Suppressor macrophage treated with lipopolysaccharide for 1 hour (primary cell): ENCODE measurements at regions not wholly inside any gene's neighbourhood (a gene's known extent, or its start where the extent isn't known, plus 50 kb on each side); places are given as distances from the start of the nearest gene placed in this dataset.
"Not testable (repeated sequence)": the region's sequence is repeated elsewhere in the genome, so short reads cannot be mapped to it uniquely, and the experiment has no call there.

Source experiments
- DNase-seq, 3 donors: peaks; one replicate each; pipeline ENCODE4 v3.0.0-alpha.2; 2020 to 2022

DNA sequence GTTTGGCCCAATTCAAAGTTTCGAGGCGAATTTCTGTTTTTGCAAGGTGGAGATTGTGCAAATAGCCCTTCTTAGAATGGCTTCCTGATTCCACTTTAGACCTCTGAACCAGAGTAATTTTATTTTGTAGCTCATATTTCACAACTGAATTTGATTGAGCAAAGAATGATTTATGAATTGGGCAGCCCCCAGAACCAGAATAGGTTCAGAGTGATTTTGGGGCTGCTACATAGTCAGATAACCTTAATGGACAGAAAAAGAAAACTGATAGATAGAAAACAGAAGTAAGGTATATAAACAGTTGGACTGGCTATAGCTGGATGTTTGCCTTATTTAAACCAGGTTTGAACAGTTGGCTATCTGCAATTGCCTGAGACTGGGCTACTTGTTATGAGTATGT lies 156.6 kb downstream of the YIPF5 start:
- no peak for DNase-seq

DNA sequence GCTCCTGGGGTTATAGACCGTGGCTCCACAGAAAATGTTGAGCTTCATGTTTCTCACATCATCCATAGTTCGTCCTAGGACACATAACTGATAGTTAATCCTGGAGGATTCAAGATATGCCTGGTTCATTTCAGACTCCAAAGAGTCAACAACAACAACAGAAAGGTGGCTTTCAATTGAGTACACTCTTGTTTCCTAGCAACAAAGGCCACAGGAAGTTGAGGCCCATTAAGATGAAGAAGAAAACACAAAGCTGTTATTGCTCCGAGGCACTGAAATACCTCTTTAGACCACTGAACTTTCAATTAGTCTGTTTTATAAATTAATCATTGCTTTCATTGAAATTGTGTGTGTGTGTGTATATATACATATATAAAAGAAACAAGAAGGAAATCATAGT lies 154.5 kb downstream of the YIPF5 start:
- DNase-seq: no peak

DNA sequence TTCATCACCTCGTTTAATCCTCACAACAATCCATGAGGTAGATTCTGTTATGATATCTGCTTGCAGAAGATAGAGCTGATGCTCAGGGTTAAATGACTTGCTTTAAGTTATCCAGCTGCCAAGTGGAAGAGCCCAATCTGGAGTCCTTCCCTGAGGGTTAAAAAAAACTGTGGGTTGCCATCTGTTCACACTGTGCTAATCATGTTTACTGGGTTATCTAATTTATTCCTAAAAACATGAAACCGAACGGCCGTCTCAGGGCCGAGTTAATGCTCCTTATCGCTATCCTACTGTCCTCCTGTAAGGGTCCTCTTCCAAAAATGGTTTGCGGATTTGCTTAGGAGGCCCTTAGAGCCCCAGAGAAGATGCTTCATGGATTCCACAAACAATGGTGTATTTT lies 153.3 kb downstream of the YIPF5 start:
- DNase-seq: no peak

DNA sequence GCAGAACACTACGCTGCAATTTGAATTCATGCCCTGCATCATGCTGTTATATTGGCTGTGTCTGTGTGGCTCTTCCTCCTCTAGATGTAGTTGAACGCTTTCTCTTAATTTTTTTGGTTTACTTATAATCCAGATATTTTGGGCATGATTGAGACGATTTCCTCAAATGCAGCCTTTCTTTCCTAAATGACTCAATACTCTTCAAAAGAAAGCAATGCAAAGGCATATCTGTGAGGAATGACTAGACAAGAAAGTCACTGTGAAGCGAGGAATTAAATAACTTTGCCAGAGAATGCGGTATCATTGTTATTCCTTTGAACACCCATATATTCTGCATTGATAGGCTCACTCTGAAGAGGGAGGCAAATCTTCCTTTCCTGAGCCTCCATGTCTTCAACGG lies 152.8 kb downstream of the YIPF5 start:
- DNase-seq: no peak

DNA sequence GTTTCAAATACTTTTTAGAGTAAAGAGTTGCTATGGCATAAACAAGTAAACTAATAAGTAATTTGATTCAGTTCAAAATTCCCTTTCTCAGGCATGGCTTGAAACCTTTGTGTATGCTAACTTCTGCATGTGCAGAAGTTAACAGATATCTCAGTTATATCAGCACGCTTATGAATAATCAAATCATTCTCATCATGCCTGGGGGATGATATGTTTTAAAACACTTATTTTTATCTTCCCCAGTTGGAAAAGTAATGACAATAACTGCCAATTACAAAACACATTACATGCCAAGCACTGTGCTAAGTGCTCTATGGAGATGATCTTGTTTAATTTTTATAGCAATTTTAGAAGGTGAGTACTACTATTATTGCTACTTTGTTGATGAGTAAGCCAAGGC lies 146.4 kb downstream of the YIPF5 start:
- DNase-seq: no peak

DNA sequence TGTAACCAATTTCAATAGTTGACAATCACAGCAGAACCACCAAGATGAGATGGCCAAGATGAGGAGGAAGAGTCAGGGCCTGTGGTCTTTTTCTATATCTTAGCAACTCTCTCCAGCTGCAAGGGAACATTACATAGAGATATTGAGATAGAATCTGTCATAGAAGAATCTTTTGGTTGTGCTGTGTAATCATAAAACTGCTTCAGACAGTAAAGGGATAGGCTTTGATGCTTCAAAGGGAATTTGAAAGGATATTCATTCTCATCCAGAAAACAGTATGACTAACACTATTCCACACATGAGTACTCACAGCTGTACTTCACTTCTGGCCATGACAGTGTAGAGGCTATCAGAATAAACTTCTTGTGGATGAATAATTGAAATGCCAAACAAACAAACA lies 145.9 kb downstream of the YIPF5 start:
- DNase-seq: no peak

DNA sequence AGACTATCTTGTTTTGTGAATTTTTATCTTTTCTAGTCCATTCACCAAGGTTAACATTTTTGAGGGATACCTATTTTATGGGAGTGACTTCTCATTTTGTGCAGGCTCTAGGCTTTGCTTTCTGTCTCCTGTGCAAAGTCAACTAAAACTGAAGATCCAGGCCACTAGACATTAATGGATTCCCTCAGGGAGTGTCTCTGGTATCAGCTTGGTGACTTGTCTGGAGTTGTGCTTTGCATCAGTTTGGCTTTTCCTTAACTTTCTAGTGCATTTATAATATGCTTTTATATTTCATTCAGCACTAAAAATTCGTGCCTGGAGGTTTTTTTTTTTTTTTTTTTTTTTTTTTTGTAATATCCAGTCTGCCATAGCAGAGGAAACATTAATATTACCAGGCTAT lies 144.2 kb downstream of the YIPF5 start:
- DNase-seq: no peak

DNA sequence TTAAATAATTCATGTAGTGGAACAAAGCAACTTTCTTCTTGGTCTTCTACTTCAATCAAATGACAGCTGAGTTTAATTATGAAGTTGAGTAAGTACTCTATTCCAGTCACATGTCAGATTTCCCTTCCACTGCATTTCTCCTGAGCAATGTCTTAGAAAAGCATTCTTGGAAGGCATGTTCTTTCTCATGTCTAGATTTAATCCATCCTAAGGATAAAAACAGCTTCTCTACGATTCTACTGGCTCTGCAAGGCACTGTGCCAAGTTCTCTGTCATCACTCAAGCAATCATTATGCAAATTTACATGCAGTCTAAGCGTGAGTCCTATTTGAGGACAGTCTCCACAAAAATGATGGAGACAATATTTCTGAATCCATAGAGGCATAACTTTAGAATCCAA lies 142.4 kb downstream of the YIPF5 start:
- DNase-seq: no peak

DNA sequence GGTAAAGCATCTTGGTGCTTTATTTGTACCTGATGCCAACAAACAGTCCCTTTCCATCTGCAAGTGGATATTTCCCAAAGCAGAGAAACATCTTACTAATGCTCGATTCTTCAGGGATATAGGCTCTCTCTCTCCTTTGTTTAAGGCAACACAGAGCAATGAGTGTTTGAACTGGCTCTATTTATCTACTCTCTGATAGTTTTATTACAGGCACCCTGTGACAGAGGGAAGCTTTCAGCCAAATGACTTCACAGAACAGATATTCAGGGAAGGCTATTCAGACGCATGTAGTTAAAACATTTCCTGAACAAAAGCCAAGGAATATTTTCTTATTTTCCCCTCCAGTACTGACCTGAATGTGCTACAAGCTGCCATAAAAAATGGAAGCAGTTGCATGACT lies 141.8 kb downstream of the YIPF5 start:
- no peak for DNase-seq

DNA sequence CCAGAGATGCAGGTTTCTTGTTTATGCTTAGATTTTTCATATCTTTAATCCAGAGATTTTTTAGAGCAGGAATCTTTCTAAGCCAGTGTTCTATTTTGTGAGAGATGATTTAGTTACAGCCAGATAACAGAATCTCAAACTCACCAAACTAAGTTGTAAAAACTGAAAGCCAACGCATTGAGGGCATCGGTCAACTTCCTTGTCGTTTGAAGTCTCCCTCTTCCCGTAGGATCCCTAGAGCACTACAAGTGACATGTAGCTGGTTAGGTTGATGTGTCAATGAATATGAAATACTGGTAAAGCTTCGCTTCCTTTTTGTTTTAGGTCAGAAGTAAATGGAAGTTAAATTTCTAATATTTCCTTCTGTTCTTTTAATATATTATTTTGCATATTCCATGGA lies 139.6 kb downstream of the YIPF5 start:
- no peak for DNase-seq

DNA sequence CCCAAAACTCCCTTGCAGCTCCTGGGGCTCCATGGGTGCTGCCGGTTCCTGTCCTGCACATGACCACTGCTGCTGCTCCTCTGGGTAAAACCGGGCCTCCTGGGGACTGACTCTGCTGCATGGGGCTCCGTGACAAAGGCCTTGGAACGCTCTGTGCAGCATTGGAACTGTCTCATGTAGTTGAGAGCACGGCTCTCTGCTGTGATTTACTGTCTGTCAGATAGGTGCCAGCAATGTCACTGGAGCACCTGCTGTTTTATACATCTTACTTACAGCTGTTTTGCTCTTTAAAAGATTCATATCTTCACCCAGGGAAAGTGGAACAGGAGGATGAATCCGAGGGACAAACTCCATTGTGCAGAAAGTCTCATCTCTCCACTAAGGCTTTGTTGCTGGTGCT lies 138.1 kb downstream of the YIPF5 start:
- DNase-seq: no peak

DNA sequence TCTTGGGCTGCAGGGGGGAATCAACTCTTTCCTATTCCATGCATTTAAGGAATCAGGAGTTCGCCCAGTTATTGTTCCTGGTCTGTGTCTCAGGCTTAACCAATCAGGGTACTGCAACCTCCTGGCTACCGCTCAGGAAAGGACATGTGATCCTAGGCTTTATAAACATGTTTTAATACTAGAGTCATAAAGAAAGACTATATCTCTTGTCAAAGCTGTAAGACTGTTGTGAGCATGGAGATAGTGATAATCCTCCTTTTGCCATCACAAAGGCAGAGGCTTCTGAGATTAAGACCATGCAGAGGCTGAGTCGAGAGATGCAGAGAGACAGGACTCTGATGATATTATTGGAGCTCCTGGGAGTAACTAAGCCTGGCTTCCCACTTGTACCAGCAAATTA lies 137.0 kb downstream of the YIPF5 start:
- no peak for DNase-seq

DNA sequence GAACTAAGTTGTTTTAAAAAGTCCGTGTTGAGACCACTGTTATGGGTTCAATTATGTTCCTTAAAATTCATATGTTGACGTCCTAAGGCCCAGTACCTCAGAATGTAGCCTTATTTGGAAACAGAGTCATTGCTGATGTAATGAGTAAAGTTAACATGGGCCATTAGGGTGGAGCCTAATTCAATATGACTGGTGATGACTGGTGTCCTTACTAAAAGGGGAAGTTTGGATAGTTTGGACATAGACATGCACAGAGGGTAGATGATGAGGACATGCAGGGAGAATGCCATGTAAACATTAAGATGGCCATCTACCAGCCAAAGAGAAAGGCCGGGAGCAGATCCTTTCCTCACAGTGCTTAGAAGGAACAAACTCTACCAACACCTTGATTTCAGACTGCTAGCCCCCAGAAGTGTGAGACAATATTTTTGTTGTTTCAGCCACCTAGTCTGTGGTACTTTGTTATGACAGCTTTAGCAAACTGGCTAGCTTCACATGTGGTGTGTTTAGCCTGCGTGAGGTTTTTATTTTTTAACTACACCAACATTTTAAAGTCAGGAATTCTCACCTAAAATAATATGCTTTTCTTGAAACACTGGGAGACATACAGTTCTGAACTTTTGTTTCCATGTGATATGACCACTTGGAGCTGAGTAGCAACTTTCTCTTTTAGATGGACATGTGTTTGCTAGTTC lies 135.3 kb downstream of the YIPF5 start:
- peak in 1 of 3 donors; percentile 5 for DNase-seq

DNA sequence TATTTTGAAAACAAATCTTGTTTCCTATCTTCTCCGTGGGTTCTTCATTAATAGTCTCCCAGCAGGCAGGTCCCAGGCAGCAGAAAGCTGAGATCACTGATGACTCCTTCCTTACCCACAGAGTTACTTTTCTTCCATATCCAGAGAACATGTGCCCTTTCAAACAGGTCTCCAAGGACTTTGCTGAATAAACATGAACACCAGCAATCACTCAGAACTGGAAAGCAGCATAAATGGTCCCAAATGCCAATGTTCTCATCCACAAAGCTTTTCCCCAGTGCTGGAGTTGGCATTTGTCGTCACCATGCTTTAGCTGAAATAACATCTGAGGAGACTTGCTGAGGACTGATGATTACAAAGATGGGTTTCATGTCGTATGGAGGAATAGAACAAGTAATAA lies 134.0 kb downstream of the YIPF5 start:
- no peak for DNase-seq

DNA sequence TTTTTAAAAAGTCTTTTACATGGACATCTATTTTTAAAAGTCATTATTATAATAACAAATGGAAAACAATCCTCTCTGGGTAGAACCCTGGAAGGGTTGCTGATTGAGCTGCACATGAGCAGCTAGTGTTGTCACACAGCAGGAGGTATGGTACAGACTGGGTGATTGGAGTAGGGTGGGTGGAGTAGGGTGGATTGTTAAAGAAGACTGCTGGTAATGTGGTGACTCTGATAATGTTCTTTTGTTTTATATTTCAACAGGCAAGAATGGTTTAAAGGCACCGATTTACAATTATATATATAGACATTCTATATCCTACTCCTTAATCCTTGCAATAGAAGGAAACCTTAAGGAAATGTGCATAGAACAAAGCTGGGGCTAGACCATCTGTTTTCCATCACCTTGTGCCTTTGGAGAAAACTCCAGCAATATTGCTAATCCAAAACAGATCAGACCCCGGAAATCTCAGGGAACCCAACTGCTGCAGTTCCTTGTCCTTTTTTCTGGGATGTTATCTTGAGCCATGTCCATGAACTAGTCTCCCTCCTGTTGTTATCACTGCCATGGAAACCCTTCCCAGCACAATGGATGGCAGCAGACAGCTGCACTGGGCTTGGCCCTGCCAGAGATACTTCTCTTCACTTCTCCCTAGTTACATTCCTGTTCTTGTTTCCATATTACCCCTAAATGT lies 129.7 kb downstream of the YIPF5 start:
- no peak for DNase-seq

DNA sequence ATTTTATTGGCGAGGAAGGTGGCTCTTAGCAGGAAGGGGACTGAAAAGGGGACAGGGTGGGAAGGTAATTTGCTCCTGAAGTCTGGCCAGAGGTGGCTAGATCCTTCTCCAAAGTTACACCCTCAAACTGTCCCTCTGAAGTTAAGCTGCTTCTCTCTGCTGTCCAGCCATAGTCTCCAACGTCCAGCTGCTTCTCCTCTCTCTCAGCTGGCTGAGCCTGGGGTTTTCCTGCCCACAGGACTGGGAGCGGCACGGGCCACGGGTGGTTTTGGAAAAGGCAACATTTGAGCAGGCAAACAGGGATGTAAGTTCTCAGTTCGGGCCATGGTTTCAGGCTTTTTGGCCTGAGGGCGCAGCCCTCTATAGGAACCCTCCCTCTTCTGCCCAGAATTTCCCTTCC lies 128.3 kb downstream of the YIPF5 start:
- DNase-seq: no peak

DNA sequence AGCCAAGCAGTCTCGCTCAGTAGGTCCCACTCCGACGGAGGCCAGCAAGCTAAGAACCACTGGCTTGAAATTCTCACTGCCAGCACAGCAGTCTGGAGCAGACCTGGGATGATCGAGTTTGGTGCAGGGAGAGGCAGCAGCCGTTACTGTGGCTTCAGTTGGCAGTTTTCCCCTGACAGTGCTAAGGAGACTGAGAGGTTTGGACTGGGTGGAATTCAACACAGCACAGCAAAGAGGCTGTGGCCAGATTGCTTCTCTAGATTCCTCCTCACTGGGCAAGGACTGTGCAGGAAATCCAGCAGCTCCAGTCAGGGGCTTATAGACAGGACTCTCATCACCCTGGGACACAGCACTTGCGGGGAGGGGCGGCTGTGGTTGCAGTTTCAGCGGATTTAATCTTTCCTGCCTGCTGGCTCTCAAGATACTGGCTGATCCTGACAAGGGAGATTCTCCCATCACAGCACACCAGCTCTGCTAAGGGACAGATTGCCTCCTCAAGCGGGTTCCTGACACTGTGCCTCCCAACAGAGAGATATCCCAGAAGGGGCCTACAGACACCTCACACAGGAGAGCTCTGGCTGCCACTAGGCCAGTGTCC lies 122.1 kb downstream of the YIPF5 start:
- no peak for DNase-seq

DNA sequence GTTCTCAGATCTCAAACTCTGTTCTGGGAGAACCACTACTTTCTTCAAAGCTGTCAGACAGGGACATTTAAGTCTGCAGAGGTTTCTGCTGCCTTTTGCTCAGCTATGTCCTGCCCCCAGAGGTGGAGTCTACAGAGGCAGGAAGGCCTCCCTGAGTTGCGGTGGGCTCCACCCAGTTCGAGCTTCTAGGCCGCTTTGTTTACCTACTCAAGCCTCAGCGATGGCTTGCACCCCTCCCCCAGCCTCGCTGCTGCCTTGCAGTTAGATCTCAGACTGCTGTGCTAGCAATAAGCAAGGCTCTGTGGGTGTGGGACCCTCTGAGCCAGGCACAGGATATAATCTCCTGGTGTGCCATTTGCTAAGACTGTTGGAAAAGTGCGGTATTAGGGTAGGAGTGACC lies 115.1 kb downstream of the YIPF5 start:
- not testable (repeated sequence) for DNase-seq

DNA sequence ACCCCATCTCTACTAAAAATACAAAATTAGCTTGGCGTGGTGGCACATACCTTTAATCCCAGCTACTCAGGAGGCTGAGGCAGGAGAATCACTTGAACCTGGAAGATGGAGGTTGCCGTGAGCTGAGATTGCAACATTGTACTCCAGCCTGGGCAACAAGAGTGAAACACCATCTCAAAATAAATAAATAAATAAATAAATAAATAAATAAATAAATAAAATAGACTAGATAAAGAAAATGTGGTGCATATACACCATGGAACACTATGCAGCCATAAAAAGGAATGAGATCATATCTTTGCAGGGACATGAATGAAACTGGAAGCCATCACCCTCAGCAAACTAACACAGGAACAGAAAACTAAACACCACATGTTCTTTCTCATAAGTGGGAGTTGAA lies 110.4 kb downstream of the YIPF5 start:
- DNase-seq: not testable (repeated sequence)

DNA sequence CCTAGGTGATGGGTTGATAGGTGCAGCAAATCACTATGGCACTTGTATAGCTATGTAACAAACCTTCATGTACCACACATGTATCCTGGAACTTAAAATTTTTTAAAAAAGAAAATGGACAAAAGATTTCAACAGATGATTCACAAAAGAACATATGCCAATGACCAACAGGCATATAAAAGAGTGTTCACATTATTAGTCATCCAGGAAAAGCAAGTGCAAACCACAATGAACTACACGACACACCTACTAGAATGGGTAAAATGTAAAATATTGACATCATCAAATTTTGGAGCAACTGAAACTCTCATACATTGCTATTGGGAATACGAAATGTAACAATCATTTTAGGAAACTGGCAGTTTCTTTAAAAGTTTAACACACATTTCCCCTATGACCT lies 109.9 kb downstream of the YIPF5 start:
- no peak for DNase-seq

DNA sequence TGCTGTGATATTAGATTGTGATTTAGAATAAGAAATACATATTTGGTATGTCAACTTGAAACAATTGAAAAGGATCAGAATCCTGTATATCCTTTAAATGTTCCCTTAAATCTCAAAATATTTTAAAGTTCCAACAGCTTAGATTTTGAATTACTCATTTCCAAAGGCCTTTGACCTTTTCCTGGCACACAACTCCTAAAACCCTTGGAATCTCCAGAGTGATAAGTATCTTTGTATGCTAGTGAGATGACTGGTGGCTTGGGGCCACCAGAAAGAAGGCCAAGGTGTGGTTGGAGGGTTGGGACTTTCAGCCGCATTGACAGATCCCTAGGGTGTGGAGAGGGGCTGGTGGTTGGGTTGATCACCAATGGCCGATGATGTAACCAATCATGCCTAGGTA lies 104.7 kb downstream of the YIPF5 start:
- no peak for DNase-seq

DNA sequence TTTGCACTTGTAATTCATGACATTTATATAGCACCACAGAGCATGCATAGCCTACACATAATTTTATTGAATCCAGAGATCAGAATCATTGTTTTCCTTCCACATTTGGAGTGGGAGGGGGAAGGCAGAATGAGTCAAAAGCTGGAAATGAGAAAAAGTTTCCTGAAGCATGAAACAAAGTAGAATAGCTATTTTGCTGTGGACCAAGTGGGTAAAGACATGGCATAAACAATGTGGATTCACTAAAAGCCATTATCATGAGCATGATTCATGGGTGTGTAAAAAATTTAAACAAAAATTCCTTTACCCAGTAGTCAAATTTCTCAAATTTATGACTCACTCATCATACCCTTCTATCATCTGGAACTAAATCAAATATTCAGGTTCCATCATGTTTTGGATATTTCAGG lies 97.9 kb downstream of the YIPF5 start:
- DNase-seq: no peak

DNA sequence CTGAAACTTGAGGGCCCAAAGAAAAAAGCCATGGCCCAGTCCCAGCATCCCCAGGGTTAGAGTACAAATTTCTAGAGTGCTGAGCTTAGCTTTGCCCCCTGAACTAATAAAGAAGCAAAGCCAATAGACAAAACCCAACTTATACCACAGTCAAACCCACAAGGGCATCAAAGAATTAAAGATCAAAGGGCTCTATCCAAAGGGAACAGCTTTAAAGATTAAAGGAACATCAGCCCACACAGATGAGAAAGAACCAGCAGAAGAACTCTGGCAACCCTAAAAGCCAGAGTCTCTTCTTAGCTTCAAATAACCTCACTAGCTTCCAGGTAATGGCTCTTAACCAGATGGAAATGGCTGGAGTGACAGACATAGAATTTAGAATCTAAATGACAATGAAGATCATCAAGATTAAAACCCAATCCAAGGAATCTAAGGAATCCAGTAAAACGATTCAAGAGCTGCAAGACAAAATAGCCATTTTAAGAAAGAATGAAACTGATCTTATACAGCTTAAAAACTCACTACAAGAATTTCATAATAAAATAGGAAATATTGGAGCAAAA lies 93.9 kb downstream of the YIPF5 start:
- no peak for DNase-seq

DNA sequence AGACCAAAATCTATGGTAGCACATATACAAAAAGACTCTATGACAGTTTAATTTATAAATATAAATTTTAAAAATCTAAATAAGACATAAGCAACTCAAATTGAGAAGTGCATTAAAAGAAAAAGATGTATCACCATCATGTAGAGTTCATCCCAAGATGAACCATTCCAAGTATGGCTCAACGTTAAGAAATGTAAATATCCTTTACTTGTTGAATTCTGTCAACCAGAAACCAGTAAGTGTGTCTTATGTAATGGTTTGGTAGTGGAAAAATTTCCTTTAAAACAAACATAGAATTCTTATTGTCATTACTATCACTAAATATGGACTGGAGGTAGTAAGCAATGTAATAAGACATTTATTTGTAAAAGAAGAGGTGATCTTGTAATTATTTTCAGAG lies 87.3 kb downstream of the YIPF5 start:
- no peak for DNase-seq
